Stimulated activated CD4-positive, alpha-beta T cell treated with anti-CD3 and anti-CD28 coated beads, Interleukin-2, amount 100 ng/mL, for 24 hours (primary cell): ENCODE measurements at regions not wholly inside any gene's neighbourhood (a gene's known extent, or its start where the extent isn't known, plus 50 kb on each side); places are given as distances from the start of the nearest gene placed in this dataset.
"Not testable (repeated sequence)": the region's sequence is repeated elsewhere in the genome, so short reads cannot be mapped to it uniquely, and the experiment has no call there.

Experiments
- DNase-seq, 2 donors: peaks; one replicate each; pipeline ENCODE4 v3.0.0-alpha.2; 2020

DNA sequence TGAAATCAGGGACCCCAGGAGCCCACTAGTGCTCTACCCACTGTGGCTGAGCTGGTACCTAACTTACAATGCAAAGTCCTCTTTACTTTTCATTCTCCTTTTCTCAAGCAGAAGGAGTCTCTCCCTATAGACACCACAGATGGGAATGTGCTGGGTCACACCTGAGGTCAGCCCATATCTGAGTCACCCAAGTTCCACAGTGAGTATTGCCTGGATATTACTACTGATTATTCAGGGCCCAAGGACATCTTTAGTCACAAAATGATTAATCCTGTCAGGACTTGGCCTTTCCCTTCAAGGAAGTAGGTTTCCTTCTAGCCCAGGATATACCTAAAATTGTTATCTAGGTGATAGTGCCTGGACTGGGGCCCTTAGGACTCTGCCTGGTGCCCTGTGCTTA, 1305.2 kb downstream of the SI start:
- no peak for DNase-seq

DNA sequence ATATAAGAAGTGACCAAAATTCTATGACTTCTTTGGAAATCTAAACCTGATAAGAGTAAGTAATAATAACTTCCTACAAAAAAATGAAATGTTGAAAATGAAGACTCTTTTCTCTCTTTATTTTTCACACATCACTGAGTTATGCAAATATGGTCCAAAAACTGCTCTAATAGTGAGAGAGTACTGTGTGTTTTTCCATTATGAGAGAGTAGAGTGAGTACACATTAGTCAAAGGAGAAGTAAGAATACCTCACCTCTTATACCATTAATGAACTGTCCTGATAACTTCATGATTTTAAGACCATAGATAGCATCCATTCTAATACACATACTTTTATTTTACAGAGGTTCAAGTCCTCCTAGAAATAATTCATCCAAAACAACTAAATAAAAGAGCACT, 1310.2 kb downstream of the SI start:
- DNase-seq = no peak

DNA sequence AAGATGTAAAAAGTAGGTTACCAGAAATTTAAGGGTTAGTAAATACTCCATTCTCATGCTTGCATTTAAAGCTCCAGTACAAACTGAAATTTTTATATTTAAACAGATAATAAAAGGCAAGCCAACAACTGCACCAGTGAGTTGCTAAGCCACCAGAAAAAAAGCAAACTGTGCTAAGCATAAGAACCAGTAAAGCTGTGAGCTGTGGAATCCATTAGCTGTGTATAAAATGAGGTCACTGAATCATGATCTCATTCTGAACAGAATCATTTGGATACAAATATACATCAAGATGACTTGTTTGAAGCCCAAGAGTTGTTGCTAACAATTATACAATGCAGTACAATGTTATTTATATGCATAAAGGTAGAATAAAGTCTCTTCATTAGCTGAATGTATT, 1312.2 kb downstream of the SI start:
- no peak for DNase-seq

DNA sequence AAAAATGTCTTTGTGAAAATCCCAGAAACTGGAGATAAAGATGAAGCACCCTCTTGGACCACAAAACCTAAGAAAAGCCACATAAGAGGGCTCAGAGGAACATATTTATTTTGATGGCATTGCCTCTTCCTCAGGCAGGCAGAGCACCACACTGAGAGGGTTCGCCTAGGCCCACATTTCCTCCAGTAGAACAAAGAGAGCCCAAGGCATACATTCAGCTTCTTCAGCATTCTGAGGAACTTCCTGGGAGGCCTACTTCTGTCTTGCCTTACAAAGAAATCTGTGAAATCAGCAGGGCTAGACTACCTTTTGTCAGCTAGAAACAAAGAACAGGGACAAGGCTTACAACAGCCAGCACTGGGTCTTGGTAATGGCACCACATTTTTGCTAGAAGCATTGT, 1325.3 kb downstream of the SI start:
- no peak for DNase-seq

DNA sequence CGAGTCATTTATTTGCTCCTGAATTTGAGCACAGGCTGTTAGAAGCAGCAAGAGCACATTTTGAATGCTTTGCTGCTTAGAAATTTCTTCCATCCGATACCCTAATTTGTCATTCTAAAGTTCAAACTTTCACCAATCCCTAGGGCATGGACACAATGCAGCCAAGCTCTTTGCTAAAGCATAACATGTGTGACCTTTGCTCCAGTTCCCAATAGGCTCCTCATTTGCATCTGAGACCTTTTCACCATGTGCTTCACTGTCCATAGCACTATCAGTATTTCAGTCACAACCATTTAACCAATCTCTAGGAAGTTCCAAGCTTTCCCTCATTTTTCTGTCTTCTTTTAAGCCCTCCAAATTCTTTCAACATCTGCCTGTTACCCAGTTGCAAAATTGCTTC, 1333.1 kb downstream of the SI start:
- no peak for DNase-seq

DNA sequence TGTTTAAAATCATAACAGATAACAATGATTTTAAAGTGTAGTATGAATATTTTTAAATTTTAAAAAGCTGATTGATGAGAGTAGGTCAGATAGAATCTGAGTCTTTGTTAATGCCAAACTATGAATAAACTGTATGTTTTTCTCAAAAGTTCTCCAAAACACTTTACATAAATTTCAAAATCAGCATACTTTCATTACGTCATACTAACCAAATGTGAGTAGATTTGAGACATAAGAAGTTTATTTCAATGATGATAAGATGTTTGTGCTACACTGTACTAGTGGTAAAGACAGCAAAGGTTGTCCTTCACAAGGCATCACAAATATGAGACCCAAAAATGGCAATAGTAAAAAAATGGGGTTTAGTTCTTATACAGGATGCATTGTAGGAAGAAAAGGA, 1342.9 kb downstream of the SI start:
- DNase-seq = no peak

DNA sequence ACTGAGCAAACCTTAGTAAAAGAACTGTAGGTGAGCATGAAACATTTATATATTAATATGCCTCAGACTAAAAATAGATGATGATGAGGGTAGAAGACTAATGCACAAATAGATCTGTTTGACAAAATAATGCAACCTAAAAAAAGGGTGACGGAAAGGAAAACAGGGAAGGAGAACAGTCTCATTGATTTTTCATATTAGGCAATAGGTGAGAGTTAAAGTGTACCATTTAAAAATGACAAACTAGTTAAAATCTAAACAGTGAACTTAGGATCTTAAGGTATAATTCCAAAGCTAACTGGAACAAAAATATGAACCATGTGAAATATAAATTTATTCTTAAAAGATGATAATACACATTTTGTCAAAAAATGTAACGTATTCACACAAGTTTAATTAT, 1347.6 kb downstream of the SI start:
- no peak for DNase-seq

DNA sequence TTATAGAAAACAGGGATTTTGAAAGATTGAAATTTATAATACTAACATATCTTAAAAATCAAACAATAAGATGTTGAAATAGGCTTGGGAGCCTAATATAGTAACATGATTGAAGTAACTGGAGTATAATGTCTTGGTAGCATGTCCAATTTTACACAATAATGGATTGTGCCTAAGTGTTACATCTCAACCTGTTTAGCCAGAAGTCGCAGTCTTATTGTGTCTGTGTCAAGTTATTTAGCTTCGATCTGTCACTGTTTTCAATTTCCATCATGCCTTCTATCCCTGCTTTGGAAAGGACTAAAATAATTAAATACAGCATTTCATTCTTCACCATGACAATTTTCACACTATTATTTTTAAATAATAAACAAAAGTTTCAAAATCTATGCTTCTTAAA, 1352.2 kb downstream of the SI start:
- no peak for DNase-seq

DNA sequence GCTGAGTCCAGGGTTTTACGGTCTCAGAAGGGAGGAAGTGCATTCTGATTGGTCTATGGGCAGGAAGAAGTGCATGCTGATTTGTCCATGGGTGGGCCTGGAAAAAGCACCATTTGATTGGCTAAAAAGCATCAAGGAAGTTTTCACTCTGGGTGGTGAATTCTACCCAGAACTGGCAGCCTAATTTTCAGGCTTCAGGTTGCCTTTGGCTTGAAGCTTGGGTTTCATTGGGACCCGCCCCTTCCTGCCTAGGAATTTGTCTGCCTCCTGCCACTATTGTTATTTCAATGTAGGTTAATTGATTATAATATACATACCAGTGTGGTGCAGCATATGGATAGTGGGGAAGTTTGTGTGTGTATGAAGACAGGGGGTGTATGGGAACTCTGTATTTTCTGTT, 1355.9 kb downstream of the SI start:
- DNase-seq = no peak

DNA sequence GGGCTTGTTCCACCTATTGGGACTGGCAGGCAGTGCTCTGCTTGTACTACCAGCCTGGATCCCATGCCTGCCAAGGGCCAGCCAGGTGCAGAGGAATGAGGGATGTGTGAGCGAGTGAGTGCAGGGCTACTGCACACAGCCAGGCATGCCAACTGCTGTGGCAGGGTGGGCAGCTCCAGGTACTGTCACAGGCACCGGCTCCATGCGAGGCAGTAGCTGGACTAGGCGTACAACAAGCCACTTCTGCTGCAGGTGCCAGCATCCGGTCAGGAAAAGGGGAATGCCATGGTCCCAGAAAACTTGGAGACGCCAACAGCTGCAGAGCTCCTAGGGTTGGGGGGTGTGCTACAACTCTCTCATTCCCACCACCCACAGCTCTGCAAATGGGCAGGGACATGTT, 1356.7 kb downstream of the SI start:
- no peak for DNase-seq

DNA sequence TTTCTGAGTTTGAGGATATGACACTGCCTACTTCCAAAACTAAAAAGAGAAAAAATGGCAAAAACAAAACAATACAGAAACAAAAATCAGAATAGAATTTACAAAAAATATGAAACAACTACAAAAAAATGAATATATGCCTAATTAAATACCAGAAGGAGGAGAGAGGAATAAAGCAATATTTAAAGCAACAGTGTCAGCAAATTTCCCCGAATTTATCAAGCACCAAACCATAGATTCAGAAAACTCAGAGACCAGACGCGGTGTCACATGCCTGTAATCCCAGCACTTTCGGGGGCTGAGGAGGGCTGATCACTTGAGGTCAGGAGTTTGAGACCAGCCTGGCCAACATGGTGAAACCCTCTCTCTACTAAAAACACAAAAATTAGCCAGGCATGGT, 1360.9 kb downstream of the SI start:
- DNase-seq = no peak

DNA sequence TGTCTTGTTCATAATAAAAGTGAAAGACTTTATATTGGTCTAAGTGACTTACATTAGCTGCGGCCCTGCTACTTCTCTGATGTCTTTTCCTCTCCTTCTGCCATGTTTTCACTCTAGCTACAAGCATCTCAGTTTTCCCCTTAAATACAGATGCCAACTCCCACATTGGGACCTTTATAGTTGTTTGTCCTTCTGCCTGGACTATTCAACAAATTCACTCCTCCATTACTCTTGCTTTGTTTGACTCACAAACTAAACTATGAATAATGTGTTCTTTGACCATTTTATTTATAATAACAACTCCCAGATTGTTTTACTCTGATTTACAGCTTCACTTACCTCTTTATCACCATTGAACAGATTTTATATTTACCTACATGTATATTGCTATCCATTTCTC, 1369.9 kb downstream of the SI start:
- no peak for DNase-seq

DNA sequence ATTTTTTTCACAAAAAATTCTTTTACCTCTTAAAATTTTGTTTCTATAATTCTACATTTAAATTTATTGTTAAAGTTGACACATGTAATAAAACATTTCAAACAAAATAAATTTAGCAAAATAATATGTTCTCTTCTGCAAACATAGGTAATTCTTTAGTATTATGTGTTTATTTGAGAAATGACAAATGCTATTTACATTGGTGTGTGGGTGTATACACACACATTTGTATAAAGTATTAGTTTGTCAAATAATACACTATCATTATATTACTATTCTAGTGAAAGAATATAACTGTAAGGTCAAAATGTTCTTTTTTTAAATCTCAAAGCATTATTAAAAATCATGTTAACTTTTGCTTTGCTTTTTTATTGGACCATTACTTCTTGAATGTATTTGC, 1370.6 kb downstream of the SI start:
- no peak for DNase-seq

DNA sequence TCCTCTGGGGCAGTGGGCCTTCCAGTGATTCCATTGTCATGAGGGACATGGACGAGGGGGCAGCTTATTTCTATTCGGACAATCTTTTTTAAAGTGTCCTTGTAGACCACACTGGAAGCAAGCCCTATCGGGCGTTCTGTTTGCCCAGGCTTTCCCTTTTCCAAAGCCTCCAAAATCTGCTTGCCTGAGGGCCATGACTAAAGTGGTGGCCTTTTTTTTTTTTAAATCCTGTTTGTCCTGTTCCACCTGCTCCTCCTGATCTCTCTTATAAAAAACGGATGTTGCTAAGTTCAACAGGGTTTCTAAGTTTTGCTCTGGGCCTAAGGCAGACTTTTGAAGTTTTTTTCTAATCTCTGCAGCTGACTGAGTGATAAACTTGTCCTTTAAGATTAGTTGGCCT, 1380.1 kb downstream of the SI start:
- not testable (repeated sequence) for DNase-seq

DNA sequence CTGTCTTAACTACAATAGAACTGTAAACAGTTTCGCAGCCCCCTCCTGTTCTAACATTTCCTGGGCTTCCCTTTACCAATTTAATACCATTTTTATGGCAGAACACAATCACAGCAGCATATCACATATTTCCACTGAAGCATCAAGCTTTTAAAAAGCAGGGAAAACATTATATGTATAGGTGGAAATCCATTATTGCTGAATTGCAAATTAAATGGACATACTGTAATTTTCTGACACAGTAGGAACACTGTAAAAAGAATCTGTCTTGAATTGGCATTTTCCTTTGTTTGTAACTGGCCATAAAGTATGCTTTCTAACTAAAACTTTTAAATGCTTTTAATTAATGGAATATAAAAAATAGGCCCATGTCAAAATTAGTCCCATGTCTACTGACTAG, 1385.8 kb downstream of the SI start:
- no peak for DNase-seq

DNA sequence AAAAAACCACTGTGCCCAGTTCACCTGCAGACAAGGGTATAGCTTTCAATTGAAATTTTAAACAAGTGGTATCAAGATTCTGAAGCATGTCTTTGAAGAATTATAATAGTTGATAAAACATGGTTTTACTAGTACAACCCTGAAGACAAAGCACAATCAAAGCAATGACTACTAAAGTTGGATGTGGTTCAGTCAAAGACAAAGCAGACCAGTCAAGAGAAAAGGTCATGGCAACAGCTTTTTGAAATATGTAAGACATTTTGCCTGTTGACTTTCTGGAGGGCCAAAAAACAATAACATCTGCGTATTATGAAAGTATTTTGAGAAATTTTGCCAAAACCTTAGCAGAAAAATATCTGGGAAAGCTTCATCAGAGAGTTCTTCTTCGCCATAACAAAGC, 1393.6 kb downstream of the SI start:
- DNase-seq = no peak

DNA sequence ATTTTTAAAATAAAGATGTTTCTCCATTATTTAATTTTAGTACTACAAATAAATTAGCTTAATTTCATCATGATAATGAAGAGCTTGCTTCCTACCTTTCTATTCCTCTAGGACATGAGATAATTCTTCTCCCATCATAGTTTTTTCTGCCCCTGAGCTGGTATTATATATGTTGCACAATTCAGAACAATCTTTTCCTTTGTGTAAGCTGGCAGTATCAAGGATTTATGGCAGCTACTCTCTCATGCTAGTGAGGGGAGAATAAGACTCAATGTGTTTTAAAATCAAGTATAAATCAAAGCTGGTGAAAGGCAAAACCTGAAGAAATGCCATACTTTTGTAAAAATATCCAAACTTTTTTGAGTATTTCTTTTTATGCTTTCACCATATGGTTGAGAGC, 1405.3 kb downstream of the SI start:
- DNase-seq = no peak

DNA sequence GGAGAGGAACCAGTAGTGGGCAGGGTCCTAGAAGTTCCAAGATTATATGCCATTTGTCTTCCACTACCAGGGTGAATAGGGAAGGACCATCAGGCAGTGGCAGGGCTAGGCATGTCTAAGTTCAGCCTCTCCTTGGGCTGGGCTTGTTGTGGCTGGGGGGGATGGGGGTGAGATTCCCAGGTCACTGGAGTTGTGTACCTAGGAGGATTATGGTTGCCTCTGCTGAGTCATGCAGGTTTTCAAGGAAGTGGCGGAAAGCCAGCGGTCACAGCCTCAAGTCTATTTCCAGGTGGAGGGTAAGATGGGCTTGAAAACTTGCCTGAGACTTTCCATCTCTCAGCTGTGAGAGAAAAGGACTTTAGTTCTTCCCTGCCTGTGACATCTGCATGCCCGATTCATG, 1407.1 kb downstream of the SI start:
- no peak for DNase-seq

DNA sequence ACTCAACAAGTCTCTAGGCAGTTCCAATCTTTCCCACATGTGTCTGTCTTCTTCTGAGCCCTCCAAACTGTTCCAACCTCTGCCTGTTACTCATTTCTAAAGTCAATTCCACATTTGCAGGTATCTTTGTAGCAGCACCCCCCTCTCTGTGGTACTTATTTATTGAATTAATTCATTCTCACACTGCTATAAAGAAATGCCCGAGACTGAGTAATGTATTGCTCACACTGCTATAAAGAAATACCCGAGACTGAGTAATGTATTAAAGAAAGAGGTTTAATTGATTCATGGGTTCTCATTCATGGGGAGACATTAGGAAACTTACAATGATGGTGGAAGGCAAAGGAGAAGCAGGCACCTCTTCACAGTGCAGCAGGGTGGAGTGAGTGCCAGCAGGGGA, 1413.8 kb downstream of the SI start:
- DNase-seq = no peak

DNA sequence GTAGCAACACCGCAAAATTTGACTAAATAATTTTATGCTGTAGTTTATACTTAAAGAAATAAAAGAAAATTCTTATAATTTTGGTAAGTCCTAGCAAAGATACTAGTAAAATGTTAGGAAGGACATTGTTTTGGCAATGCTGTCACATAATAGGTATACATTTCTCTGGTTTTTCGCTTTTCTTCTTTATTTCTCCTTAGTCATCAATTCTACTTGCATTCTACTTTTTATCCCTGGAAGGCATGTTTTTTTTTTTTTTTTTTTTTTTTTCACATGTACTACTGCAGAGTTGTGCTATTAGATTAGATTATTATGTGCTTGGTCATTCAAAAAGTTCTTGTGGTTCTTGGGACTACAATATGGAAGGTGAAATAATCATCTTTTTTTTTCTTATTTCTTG, 1421.2 kb downstream of the SI start:
- no peak for DNase-seq

DNA sequence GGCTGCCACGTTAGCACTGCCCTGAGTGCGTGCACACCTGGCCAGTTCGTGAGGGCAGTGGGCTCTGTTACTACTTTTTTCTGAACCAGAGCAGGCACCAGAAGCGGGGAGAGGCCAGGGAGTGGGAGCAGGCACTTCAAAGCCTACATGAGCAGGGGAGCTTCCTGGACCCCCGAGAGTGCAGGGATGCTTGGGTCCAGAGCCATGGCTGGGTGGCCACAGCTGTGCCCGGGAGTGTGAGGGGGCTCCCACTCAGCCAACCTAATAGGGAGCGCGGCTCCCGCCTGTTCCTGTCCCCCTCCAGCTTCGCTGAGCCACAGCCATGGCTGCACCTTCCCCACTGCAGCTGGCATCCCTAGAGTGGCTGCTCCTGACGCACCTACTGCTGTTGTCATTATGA, 1423.3 kb downstream of the SI start:
- DNase-seq = no peak

DNA sequence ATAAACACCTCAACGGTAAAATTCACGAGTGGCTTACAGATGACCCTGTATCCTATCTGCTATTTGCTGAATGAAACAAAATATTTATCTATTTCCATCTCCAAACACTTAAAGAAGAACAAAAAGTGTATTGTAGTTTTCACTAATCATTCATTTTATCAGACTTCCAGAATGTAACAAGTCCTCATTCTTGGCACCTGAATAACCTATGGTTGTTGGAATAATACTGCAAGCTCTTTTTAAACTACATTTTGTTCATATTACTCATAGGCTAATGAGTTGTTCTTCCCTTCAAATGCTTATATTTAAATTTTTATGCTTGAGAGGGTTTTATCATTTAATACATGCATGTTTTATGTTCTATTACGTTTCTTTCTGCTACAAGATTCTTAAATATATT, 1434.1 kb downstream of the SI start:
- DNase-seq = no peak

DNA sequence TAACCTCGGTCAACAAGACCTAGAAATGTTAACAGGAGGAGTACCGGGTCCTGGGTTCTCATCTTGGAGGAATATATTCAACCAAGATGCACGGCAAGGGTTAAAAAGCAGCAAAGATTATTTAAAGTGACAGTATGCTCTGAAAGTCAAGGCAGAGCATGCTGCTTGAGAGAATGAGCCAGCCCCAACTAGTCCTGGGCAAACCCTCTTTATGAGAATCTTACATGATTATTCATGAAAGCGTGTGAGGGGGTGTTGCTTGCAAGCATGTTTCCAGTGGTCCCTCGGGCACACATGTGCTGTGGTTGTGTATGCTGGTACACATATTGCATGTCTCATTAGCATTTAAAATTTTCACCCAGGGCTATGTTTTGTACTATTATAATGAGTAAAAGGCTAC, 1445.6 kb downstream of the SI start:
- DNase-seq = no peak

DNA sequence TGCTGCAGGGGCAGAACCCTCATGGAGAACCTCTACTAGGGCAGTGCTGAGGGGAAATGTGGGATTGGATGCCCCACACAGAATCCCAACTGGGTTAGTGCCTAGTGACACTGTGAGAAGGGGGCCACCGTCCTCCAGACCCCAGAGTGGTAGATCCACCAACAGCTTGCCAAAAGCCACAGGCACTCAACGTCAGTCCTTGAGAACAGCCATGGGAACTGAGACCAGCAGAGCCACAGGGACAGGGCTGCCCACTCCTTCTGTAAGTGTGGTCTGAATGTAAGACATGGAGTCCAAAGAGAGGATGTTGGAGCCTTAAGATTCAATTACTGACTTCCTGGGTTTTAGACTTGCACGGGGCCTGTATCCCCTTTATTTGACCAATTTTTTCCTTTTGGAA, 1451.5 kb downstream of the SI start:
- DNase-seq = no peak

DNA sequence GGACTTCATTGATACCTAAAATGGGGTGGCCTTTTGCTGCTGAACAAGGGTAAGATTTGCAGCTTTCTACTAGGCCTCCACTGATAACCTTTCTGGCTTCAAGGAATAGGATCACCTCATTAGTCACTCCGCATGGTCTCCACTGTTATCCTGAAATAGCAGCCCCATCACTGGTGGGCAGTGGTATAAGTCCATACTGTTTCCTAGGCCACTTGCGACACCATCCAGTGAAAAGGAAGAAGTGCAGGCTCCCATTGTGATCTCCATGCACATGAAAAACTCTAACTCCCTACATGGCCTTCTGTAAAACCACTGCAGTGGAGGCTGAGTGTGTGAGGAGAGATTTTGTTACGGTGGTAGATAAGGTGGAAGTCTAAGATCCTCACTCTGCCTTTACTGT, 1455.9 kb downstream of the SI start:
- DNase-seq = no peak

DNA sequence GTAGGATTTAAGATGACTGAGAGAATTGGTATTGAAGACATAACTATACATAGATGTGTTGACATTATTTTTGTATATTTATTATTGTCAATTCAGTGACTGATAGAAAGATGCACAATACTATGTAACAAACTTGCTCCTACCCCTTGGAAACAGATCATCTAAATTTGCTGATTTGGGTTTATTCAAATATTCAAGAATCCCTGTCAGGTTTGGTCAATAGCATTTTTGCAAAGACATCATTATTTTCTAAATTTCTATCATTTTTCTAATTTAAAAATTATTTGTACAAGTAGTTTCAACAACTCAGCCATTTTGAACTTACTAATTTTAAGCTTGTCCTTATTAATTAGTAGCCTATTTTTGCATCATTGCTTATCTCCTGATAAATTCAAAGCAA, 1463.4 kb downstream of the SI start:
- DNase-seq = no peak

DNA sequence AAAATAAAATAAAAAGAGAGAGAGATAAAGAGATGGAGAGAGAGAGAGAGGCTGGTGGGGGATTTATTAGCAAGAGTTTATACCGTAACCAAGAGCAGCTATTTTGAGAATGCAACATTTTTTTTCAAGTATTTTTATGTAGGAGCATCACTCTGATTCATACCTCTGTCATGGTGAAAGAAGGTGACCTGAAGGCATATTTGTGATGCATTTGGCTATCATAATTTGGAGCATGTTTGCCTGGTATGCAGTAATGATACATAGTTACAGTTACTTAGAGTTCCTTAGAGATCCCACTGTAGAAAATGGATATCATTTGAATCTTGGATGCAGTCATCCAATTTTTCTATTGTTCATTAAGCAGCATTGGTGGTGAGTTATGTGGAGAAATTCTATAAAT, 1472.4 kb downstream of the SI start:
- DNase-seq = no peak
